OCI-LY7 (cell line): ENCODE measurements at regions not wholly inside any gene's neighbourhood (a gene's known extent, or its start where the extent isn't known, plus 50 kb on each side); places are given as distances from the start of the nearest gene placed in this dataset.
A peak's percentile ranks its signal among the peaks of the same experiment; 100 is the strongest.

Experiments used
- BruUV-seq: library from RNA; stranded (reverse); fragments of 400-500 nt; replicated peaks from 2 replicates; lab custom pipeline; 2021; lab: Mats Ljungman, UMichigan
- CTCF ChIA-PET: fragments of 300-600 bp; sonication (Branson Sonifier 250); formaldehyde crosslinking; loops from one replicate; lab custom pipeline; 2022; ENCODE audit warnings: antibody characterized with exemption; ENCODE audit not compliant: unreplicated experiment; lab: Charles Lee
- POLR2A ChIA-PET: fragments of 300-600 bp; sonication (Branson Sonifier 250); formaldehyde crosslinking; loops from one replicate; lab custom pipeline; 2022; ENCODE audit warnings: antibody characterized with exemption; lab: Charles Lee
- DNase-seq: peaks from one replicate; pipeline ENCODE4 v3.0.0-alpha.2; 2015; ENCODE audit warnings: low spot score
- H2AFZ ChIP-seq: fragments of 200-600 bp; sonication (generic), shearing (Covaris generic); 2 replicates; pipeline ENCODE4 v1.6.1; 2014; ENCODE audit warnings: mild to moderate bottlenecking, antibody characterized with exemption, low read length, moderate library complexity
- H3K27ac ChIP-seq: fragments of 200-600 bp; sonication (generic); 2 replicates; pipeline ENCODE4 v1.5.1; 2014; ENCODE audit warnings: mixed run types, low read depth, mild to moderate bottlenecking, moderate library complexity, low read length, inconsistent platforms; ENCODE audit not compliant: poor library complexity, severe bottlenecking
- H3K36me3 ChIP-seq: fragments of 200-600 bp; sonication (generic); 2 replicates; pipeline ENCODE4 v1.6.1; 2014; ENCODE audit warnings: mild to moderate bottlenecking, antibody characterized with exemption, low read length, moderate library complexity, mixed read lengths; ENCODE audit not compliant: insufficient read depth
- H3K4me1 ChIP-seq: fragments of 200-600 bp; sonication (generic); 2 replicates; pipeline ENCODE4 v1.5.1; 2014; ENCODE audit warnings: mild to moderate bottlenecking, low read length; ENCODE audit not compliant: insufficient read depth, poor library complexity, severe bottlenecking
- H3K4me2 ChIP-seq: fragments of 200-600 bp; sonication (generic); 2 replicates; pipeline ENCODE4 v1.6.1; 2014; ENCODE audit warnings: mild to moderate bottlenecking, low read length
- H3K4me3 ChIP-seq: fragments of 200-600 bp; sonication (generic); 2 replicates; pipeline ENCODE4 v1.5.1; 2014; ENCODE audit warnings: mild to moderate bottlenecking, low read depth, low read length; ENCODE audit not compliant: poor library complexity, severe bottlenecking
- H3K79me2 ChIP-seq: fragments of 200-600 bp; sonication (generic); 2 replicates; pipeline ENCODE4 v1.6.1; 2016; ENCODE audit warnings: low read depth, mild to moderate bottlenecking, low read length, moderate library complexity, mixed read lengths; ENCODE audit not compliant: insufficient read depth
- H3K9me2 ChIP-seq: fragments of 200-600 bp; sonication (generic); 2 replicates; pipeline ENCODE4 v1.6.1; 2016; ENCODE audit warnings: mild to moderate bottlenecking, low read length, mixed read lengths; ENCODE audit not compliant: insufficient read depth
- H3K9me3 ChIP-seq: fragments of 200-600 bp; sonication (generic); 2 replicates; pipeline ENCODE4 v1.6.1; 2014; ENCODE audit warnings: mild to moderate bottlenecking, mixed run types, low read length, mixed read lengths
- H4K20me1 ChIP-seq: fragments of 200-600 bp; sonication (generic); 2 replicates; pipeline ENCODE4 v1.6.1; 2014; ENCODE audit warnings: mild to moderate bottlenecking, antibody characterized with exemption, low read length, moderate library complexity, mixed read lengths; ENCODE audit not compliant: insufficient read depth
- EZH2phosphoT487 ChIP-seq: fragments of 200-600 bp; sonication (generic); IDR thresholded peaks from 2 replicates; pipeline ENCODE4 v1.6.1; 2018; ENCODE audit warnings: low read depth, borderline replicate concordance, mild to moderate bottlenecking, mixed run types, antibody characterized with exemption, low read length, moderate library complexity, mixed read lengths
- intact Hi-C: fragments of 100-400 bp; cut with micrococcal nuclease; formaldehyde crosslinking; loops from one replicate; pipeline ENCODE4 v1.10.0; 2022; ENCODE audit not compliant: unreplicated experiment
- TF ChIP-seq, protein P1 (sequence below): fragments of 200-600 bp; sonication (generic); conservative IDR thresholded peaks from 2 replicates; pipeline ENCODE4 v1.5.1; 2014; ENCODE audit warnings: mild to moderate bottlenecking, antibody characterized with exemption, low read length, moderate library complexity, mixed read lengths

DNA sequence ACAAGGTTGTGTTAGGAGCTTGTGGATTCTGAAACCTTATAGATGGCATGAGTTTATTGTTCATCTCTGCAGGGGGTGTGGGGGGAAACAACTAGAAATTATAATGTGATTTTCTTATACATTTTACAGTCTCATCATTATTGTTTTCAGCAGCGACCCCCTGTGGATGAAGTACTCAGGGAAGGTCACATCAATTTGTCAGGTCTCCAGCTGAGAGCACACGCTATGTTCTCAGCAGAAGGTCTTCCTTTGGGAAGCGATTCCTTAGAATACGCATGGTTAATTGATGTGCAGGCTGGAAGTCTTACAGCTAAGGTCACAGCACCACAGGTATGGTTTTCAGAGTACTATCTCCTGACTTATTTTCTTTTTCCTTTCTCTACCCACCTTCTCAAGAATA lies 72.2 kb downstream of the BLTP1 start:
- Histone ChIP-seq H4K20me1 (no peaks in the 10 kb centered on the region), H3K9me3 (no peaks in the 10 kb centered on the region), H3K27ac (no peak overlapping the region), H3K4me2 (no peak overlapping the region), H3K79me2 (no peaks in the 10 kb centered on the region), H3K36me3 (peaks cover 23% of the 10 kb centered on the region), H3K4me3 (no peak overlapping the region), H2AFZ (no peak overlapping the region), H3K9me2 (no peaks in the 10 kb centered on the region), H3K4me1 (no peaks in the 10 kb centered on the region)
- intact Hi-C loops: no loop called here
- TF ChIP-seq, protein P1, sequence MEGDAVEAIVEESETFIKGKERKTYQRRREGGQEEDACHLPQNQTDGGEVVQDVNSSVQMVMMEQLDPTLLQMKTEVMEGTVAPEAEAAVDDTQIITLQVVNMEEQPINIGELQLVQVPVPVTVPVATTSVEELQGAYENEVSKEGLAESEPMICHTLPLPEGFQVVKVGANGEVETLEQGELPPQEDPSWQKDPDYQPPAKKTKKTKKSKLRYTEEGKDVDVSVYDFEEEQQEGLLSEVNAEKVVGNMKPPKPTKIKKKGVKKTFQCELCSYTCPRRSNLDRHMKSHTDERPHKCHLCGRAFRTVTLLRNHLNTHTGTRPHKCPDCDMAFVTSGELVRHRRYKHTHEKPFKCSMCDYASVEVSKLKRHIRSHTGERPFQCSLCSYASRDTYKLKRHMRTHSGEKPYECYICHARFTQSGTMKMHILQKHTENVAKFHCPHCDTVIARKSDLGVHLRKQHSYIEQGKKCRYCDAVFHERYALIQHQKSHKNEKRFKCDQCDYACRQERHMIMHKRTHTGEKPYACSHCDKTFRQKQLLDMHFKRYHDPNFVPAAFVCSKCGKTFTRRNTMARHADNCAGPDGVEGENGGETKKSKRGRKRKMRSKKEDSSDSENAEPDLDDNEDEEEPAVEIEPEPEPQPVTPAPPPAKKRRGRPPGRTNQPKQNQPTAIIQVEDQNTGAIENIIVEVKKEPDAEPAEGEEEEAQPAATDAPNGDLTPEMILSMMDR: peak; percentile 65
- TF ChIP-seq EZH2phosphoT487: no peak
- POLR2A ChIA-PET: no interaction called here
- CTCF ChIA-PET: no interaction called here
- DNase-seq: peak; percentile 4
- no TSS peak for BruUV-seq

DNA sequence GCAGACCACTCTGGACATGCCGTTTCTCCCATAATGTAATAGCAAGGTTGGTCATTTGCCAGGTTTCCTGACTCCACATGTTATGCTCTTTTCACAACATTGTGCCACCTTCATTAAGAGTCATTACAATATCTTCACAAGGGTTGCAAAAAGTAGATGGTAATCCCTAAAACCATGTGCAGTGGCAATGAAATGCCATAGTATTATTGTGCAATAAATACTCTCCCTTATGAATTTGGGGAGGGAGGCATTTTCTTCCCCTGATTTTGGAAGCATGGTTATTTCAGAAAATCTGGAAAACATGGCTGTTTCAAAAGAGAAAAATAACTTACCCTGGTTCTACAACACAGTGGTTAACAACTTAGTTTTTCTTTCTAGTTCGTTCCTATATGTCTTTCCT lies 75.1 kb downstream of the BLTP1 start:
- intact Hi-C loops: no loop called here
- POLR2A ChIA-PET: interaction anchor here (0.8 kb wide), 1 partner anchor 26 kb away, joined by 3 read pairs; no protein-coding TSS in a partner anchor
- Histone ChIP-seq H3K4me3 (no peak overlapping the region), H3K27ac (no peak overlapping the region), H3K9me3 (no peaks in the 10 kb centered on the region), H4K20me1 (no peaks in the 10 kb centered on the region), H2AFZ (no peak overlapping the region), H3K36me3 (peaks cover 15% of the 10 kb centered on the region; the same call in 1 of the 2 replicates), H3K79me2 (no peaks in the 10 kb centered on the region), H3K9me2 (no peaks in the 10 kb centered on the region), H3K4me1 (no peaks in the 10 kb centered on the region), H3K4me2 (no peak overlapping the region)
- no peak for TF ChIP-seq EZH2phosphoT487
- TF ChIP-seq, protein P1: no peak
- DNase-seq: no peak
- CTCF ChIA-PET: no interaction called here
- no TSS peak for BruUV-seq

DNA sequence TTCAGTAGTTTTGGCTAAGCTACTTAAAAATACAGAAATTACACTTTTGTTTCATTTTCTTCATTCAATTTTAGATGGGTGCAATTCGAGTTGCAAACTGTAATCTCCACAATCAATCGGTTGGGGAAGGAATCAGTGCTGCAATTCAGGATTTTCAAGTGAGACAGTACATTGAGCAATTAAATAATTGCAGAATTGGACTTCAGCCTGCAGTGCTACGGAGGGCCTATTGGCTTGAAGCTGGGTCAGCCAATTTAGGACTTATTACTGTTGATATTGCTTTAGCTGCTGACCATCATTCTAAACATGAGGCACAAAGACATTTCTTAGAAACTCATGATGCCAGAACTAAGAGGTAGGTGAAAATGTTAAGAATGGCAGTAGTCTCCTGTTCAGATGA lies 77.7 kb downstream of the BLTP1 start:
- no peaks in the 10 kb centered on the region for H3K4me1 ChIP-seq
- intact Hi-C loops: no loop called here
- no TSS peak for BruUV-seq
- no peaks in the 10 kb centered on the region for H3K9me2 ChIP-seq
- TF ChIP-seq, protein P1: no peak
- TF ChIP-seq EZH2phosphoT487: no peak
- no peak overlapping the region for H3K4me3 ChIP-seq
- H3K79me2 ChIP-seq: no peaks in the 10 kb centered on the region
- H4K20me1 ChIP-seq: no peaks in the 10 kb centered on the region
- H3K36me3 ChIP-seq: peaks cover 10% of the 10 kb centered on the region
- no peak overlapping the region for H3K4me2 ChIP-seq
- ChIA-PET POLR2A (no interaction called here), CTCF (no interaction called here)
- H3K9me3 ChIP-seq: no peaks in the 10 kb centered on the region
- H3K27ac ChIP-seq: no peak overlapping the region
- DNase-seq: no peak
- H2AFZ ChIP-seq: no peak overlapping the region
